ENCODE measurements at regions not wholly inside any gene's neighbourhood (a gene's known extent, or its start where the extent isn't known, plus 50 kb on each side); places are given as distances from the start of the nearest gene placed in this dataset.

DNA sequence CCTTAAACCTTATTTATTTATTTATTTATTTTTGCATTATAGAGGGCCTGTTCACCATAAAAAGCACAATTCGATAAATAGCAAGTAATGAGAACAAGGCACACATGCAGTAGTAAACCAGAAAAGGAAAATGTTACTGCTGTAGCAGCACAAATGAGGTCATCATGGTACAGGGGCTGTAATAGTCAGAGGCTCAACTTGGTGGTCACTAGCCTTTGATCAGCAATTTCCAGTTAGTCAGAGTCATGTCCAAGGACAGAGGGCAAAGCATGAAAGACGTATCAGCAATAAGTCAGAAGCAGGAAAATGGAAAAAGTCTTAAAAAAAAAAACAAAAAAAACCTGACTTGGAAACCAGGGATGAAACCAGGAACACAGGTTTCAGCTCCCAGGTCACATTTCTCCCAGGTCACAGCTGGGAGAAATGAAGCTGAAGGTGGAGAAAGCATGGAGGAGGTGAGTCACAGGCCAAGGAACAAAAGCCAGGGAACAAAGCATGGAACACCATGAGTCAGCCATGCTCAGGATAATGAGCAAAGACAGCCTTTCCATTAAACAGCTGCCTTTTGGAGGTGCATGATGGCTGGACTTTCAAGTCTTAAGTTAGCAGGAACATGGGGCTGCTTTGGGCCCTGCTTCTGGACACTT is 556.3 kb downstream of the LTN1 start:
- TF ChIP-seq, protein P1, sequence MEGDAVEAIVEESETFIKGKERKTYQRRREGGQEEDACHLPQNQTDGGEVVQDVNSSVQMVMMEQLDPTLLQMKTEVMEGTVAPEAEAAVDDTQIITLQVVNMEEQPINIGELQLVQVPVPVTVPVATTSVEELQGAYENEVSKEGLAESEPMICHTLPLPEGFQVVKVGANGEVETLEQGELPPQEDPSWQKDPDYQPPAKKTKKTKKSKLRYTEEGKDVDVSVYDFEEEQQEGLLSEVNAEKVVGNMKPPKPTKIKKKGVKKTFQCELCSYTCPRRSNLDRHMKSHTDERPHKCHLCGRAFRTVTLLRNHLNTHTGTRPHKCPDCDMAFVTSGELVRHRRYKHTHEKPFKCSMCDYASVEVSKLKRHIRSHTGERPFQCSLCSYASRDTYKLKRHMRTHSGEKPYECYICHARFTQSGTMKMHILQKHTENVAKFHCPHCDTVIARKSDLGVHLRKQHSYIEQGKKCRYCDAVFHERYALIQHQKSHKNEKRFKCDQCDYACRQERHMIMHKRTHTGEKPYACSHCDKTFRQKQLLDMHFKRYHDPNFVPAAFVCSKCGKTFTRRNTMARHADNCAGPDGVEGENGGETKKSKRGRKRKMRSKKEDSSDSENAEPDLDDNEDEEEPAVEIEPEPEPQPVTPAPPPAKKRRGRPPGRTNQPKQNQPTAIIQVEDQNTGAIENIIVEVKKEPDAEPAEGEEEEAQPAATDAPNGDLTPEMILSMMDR (IDR thresholded peaks at IDR 0.05), result no peak
- TF ChIP-seq POLR2A (IDR thresholded peaks at IDR 0.05), result no peak
